ENCODE measurements at regions not wholly inside any gene's neighbourhood (a gene's known extent, or its start where the extent isn't known, plus 50 kb on each side); places are given as distances from the start of the nearest gene placed in this dataset.
A peak's percentile ranks its signal among the peaks of the same experiment; 100 is the strongest.

GRCh38 chr12:81998761-81999378, 239.7 kb upstream of the PPFIA2 start:
- H3K27ac Mint-ChIP-seq: no peak overlapping the region
- ATAC-seq: no peak

GRCh38 chr12:81992461-81992860, 233.3 kb upstream of the PPFIA2 start:
- H3K27me3 Mint-ChIP-seq: no peaks in the 10 kb centered on the region
- no peak for DNase-seq (ENCODE audit: low spot score)
- no peaks in the 10 kb centered on the region for H3K9me3 Mint-ChIP-seq
- no peak overlapping the region for H3K27ac Mint-ChIP-seq
- no peaks in the 10 kb centered on the region for H3K36me3 Mint-ChIP-seq
- peak; percentile 64 to 67 for ATAC-seq
- H3K4me3 Mint-ChIP-seq: no peak overlapping the region
- peaks cover 6 to 8% of the 10 kb centered on the region in 2 donors for H3K4me1 Mint-ChIP-seq (ENCODE audit: low read depth in 2 of 2)

More at GRCh38 chr12:81998761-81999378, 239.7 kb upstream of the PPFIA2 start:
- no peak for DNase-seq (ENCODE audit: low spot score)
- Mint-ChIP-seq H3K4me1 (ENCODE audit: low read depth in 2 of 2) (no peaks in the 10 kb centered on the region), H3K36me3 (peaks cover 6% of the 10 kb centered on the region), H3K27me3 (peaks cover 7 to 10% of the 10 kb centered on the region in 2 donors), H3K4me3 (no peak overlapping the region), H3K9me3 (no peaks in the 10 kb centered on the region)

DNA sequence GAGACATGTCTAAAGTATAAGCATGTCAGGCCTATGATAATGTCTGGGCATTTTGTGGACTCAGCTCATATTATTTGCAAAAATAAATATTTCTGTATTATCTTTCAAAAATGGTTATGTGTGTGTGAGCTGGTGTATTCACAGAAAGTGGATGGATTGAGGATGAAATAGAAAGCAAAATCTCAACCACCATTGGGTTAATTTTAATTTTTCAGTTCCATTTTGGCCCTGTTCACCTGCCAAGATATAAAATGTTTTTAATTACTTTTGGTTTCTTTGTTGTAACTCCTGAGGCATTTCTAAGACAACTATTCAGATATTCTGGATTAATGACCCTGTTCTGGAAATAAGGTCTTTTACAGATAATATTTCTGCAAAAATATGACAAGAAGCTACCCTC, 232.7 kb upstream of the PPFIA2 start:
- Mint-ChIP-seq H3K4me1 (ENCODE audit: low read depth in 2 of 2) (peaks cover 6 to 8% of the 10 kb centered on the region in 2 donors), H3K4me3 (no peak overlapping the region), H3K9me3 (no peaks in the 10 kb centered on the region), H3K36me3 (no peaks in the 10 kb centered on the region), H3K27me3 (no peaks in the 10 kb centered on the region), H3K27ac (no peak overlapping the region)
- no peak for DNase-seq (ENCODE audit: low spot score)
- no peak for ATAC-seq

DNA sequence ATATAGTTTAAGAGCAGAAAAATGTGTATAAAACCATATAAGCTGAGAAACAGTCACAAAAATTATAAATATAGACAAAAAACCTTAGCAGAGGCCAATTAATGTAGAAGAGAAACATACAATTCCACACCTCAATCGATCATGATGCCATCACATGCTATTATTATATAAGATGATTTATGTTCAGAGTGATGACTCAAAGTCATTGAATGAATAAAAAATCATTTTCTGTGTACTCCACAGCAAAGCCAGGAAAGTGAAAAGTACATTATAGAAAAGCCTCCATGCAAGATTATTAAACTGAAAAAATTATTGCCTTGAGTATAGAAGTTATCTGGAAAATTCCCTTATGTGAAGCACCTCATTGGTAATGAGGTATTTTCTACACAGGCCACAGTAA, 229.2 kb upstream of the PPFIA2 start:
- H3K27me3 Mint-ChIP-seq: peaks cover 0 to 2% of the 10 kb centered on the region in 2 donors
- H3K4me3 Mint-ChIP-seq: no peak overlapping the region
- no peak for ATAC-seq
- no peaks in the 10 kb centered on the region for H3K36me3 Mint-ChIP-seq
- H3K9me3 Mint-ChIP-seq: no peaks in the 10 kb centered on the region
- DNase-seq (ENCODE audit: low spot score): no peak
- H3K4me1 Mint-ChIP-seq (ENCODE audit: low read depth in 2 of 2): peaks cover 6 to 8% of the 10 kb centered on the region in 2 donors
- H3K27ac Mint-ChIP-seq: no peak overlapping the region

- H3K4me1 Mint-ChIP-seq (ENCODE audit: low read depth in 2 of 2): peaks cover 1 to 5% of the 10 kb centered on the region in 2 donors
- H3K27ac Mint-ChIP-seq: no peak overlapping the region
- ATAC-seq (no peak), DNase-seq (ENCODE audit: low spot score) (no peak)
- no peaks in the 10 kb centered on the region for H3K9me3 Mint-ChIP-seq
- no peaks in the 10 kb centered on the region for H3K36me3 Mint-ChIP-seq
- H3K4me3 Mint-ChIP-seq: no peak overlapping the region
- peaks cover 0 to 7% of the 10 kb centered on the region in 2 donors for H3K27me3 Mint-ChIP-seq
Observed at GRCh38 chr12:81987371-81987770, 228.2 kb upstream of the PPFIA2 start.

DNA sequence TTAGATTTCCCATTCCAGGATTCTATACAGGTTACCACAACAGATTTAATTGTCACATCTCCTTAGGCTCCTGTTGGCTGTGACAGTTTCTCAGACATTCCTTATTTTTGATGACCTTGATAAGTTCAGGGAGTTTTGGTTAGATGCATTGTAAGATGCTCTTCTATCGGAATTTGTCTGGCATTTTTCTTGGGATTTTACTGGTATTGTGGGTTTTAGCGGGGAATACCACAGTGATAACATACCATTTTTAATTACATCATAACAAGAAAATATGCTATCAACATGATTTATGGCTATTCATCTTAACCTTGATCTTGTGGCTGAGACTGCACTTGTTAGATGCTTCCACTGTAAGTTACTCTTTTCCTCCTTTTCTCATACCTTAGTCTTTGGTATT, 217.5 kb upstream of the PPFIA2 start:
- Mint-ChIP-seq H3K4me1 (ENCODE audit: low read depth in 2 of 2) (no peaks in the 10 kb centered on the region), H3K27me3 (peaks cover 0 to 9% of the 10 kb centered on the region in 2 donors), H3K9me3 (no peaks in the 10 kb centered on the region), H3K4me3 (no peak overlapping the region), H3K27ac (no peak overlapping the region), H3K36me3 (no peaks in the 10 kb centered on the region)
- ATAC-seq (no peak), DNase-seq (ENCODE audit: low spot score) (no peak)

- DNase-seq (ENCODE audit: low spot score) (no peak), ATAC-seq (no peak)
- Mint-ChIP-seq H3K27me3 (peaks cover 0 to 2% of the 10 kb centered on the region in 2 donors), H3K4me3 (no peak overlapping the region), H3K9me3 (no peaks in the 10 kb centered on the region), H3K36me3 (no peaks in the 10 kb centered on the region), H3K27ac (no peak overlapping the region), H3K4me1 (ENCODE audit: low read depth in 2 of 2) (no peaks in the 10 kb centered on the region)
Observed at GRCh38 chr12:81974762-81975161, 215.6 kb upstream of the PPFIA2 start.

GRCh38 chr12:81968421-81968820, 209.3 kb upstream of the PPFIA2 start:
- ATAC-seq: no peak
- Mint-ChIP-seq H3K27ac (no peak overlapping the region), H3K4me3 (no peak overlapping the region), H3K9me3 (no peaks in the 10 kb centered on the region), H3K4me1 (ENCODE audit: low read depth in 2 of 2) (no peaks in the 10 kb centered on the region), H3K27me3 (peaks cover 0 to 2% of the 10 kb centered on the region in 2 donors), H3K36me3 (no peaks in the 10 kb centered on the region)
- no peak for DNase-seq (ENCODE audit: low spot score)

DNA sequence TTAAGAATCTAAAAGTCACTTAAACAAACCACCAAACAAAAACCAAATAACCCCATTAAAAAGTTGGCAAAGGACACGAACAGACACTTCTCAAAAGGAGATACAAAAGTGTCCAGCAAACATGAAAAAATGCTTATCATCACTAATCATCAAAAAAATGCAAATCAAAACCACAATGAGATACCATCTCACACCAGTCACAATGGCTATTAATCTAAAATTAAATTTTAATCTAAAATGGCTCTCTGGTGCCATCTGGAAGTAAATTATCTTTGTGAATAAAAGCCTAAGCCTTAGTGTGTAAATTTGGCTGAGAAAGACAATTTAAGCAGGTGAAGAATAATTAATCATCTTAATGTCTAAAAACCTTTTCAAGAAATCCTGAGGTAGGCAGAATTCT, 204.5 kb upstream of the PPFIA2 start:
- DNase-seq (ENCODE audit: low spot score) (no peak), ATAC-seq (no peak)
- Mint-ChIP-seq H3K4me1 (ENCODE audit: low read depth in 2 of 2) (no peaks in the 10 kb centered on the region), H3K36me3 (no peaks in the 10 kb centered on the region), H3K4me3 (no peak overlapping the region), H3K27me3 (peaks cover 0 to 8% of the 10 kb centered on the region in 2 donors), H3K27ac (no peak overlapping the region), H3K9me3 (no peaks in the 10 kb centered on the region)

GRCh38 chr12:81963026-81963425, 203.9 kb upstream of the PPFIA2 start:
- H3K4me3 Mint-ChIP-seq: no peak overlapping the region
- H3K36me3 Mint-ChIP-seq: no peaks in the 10 kb centered on the region
- peaks cover 0 to 6% of the 10 kb centered on the region in 2 donors for H3K27me3 Mint-ChIP-seq
- H3K27ac Mint-ChIP-seq: no peak overlapping the region
- no peak for DNase-seq (ENCODE audit: low spot score)
- H3K9me3 Mint-ChIP-seq: no peaks in the 10 kb centered on the region
- no peak for ATAC-seq
- H3K4me1 Mint-ChIP-seq (ENCODE audit: low read depth in 2 of 2): no peaks in the 10 kb centered on the region

- ATAC-seq (no peak), DNase-seq (ENCODE audit: low spot score) (no peak)
- Mint-ChIP-seq H3K36me3 (no peaks in the 10 kb centered on the region), H3K4me1 (ENCODE audit: low read depth in 2 of 2) (no peaks in the 10 kb centered on the region), H3K27ac (no peak overlapping the region), H3K9me3 (no peaks in the 10 kb centered on the region), H3K27me3 (peaks cover 0 to 6% of the 10 kb centered on the region in 2 donors), H3K4me3 (no peak overlapping the region)
Observed at GRCh38 chr12:81962126-81962856, 203.1 kb upstream of the PPFIA2 start.

GRCh38 chr12:81958406-81958805, 199.3 kb upstream of the PPFIA2 start:
- ATAC-seq (no peak), DNase-seq (ENCODE audit: low spot score) (no peak)
- Mint-ChIP-seq H3K27ac (peak overlapping the region in 1 of 2 donors; percentile 89), H3K9me3 (no peaks in the 10 kb centered on the region), H3K4me3 (no peak overlapping the region), H3K4me1 (ENCODE audit: low read depth in 2 of 2) (peaks cover 0 to 8% of the 10 kb centered on the region in 2 donors), H3K27me3 (peaks cover 0 to 6% of the 10 kb centered on the region in 2 donors), H3K36me3 (no peaks in the 10 kb centered on the region)

- DNase-seq (ENCODE audit: low spot score) (no peak), ATAC-seq (no peak)
- Mint-ChIP-seq H3K9me3 (no peaks in the 10 kb centered on the region), H3K4me3 (no peak overlapping the region), H3K27me3 (peaks cover 0 to 6% of the 10 kb centered on the region in 2 donors), H3K4me1 (ENCODE audit: low read depth in 2 of 2) (peaks cover 0 to 8% of the 10 kb centered on the region in 2 donors), H3K36me3 (no peaks in the 10 kb centered on the region), H3K27ac (peak overlapping the region in 1 of 2 donors; percentile 89)
Observed at GRCh38 chr12:81957631-81958030, 198.5 kb upstream of the PPFIA2 start.

DNA sequence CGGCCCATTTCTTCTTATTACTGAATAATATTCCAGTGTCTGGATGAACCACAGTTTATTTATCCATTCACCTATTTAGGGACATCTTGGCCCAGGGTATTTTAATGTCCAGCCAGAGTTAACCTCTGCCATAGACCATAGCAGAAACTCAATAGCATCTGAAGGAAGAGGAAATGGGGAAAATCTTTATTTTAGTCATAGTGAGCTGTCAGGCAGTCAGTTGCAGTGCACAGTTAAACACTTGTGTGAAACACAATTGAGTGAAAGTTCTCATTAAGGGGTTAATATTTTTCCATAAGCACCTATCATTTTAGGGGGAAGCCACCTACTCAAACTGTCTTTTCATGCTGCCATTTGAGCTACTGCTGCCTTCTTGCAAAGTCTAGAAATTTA, 197.3 kb upstream of the PPFIA2 start:
- Mint-ChIP-seq H3K4me1 (ENCODE audit: low read depth in 2 of 2) (peaks cover 0 to 9% of the 10 kb centered on the region in 2 donors), H3K9me3 (no peaks in the 10 kb centered on the region), H3K27me3 (peaks cover 0 to 6% of the 10 kb centered on the region in 2 donors), H3K36me3 (no peaks in the 10 kb centered on the region), H3K4me3 (peak overlapping the region; percentile 7), H3K27ac (peak overlapping the region; percentile 50 to 89)
- DNase-seq (ENCODE audit: low spot score) (no peak), ATAC-seq (no peak)
